Stomach (tissue), 8 donors: ENCODE measurements at regions not wholly inside any gene's neighbourhood (a gene's known extent, or its start where the extent isn't known, plus 50 kb on each side); places are given as distances from the start of the nearest gene placed in this dataset.
A peak's percentile ranks its signal among the peaks of the same experiment; 100 is the strongest.

Experiments used
- DNase-seq, 2 donors: peaks; one replicate each; pipeline versions ENCODE4 v3.0.0 to v3.0.0-alpha.2; 2013 to 2019
- H3K27ac ChIP-seq, 5 donors: fragments of 200-600 bp in 4 of 5; sonication (generic) in 4 of 5; one replicate each; pipeline ENCODE4 v1.5.1; 2013 to 2019; ENCODE audit warnings: mild to moderate bottlenecking in 1 of 5, moderate library complexity in 1 of 5
- H3K27me3 ChIP-seq, 3 donors: fragments of 200-600 bp; sonication (generic); one replicate each; pipeline ENCODE4 v1.5.1; 2017 to 2019; ENCODE audit warnings: mixed run types in 1 of 3
- H3K36me3 ChIP-seq, 4 donors: fragments of 200-600 bp; sonication (generic); 1 replicate in 3 of 4; 2 replicates in 1 of 4; pipeline ENCODE4 v1.5.1; 2016 to 2019
- H3K4me1 ChIP-seq, 4 donors: fragments of 200-600 bp; sonication (generic); one replicate each; pipeline ENCODE4 v1.5.1; 2016 to 2019
- H3K4me3 ChIP-seq, 4 donors: fragments of 200-600 bp; sonication (generic) in 3 of 4; one replicate each; pipeline ENCODE4 v1.5.1; 2016 to 2019; ENCODE audit warnings: mild to moderate bottlenecking in 1 of 4
- H3K9me3 ChIP-seq, 4 donors: fragments of 200-600 bp; sonication (generic); one replicate each; pipeline ENCODE4 v1.5.1; 2016 to 2019
- CTCF ChIP-seq, 7 experiments: fragments of 450-650 bp in 4 of 7; fragments of 200-600 bp in 3 of 7; sonication (generic) in 3 of 7; IDR thresholded peaks; one replicate each; pipeline ENCODE4 v1.5.1; 2016 to 2019; ENCODE audit warnings: antibody characterized with exemption in 7 of 7, control low read depth in 2 of 7, mild to moderate bottlenecking in 1 of 7
- EP300 ChIP-seq: sonication (generic); formaldehyde crosslinking; IDR thresholded peaks from one replicate; pipeline ENCODE4 v1.6.1; 2017; ENCODE audit warnings: antibody characterized with exemption
- POLR2A ChIP-seq, 4 donors: fragments of 450-650 bp; IDR thresholded peaks; one replicate each; pipeline ENCODE4 v1.6.1; 2016; ENCODE audit warnings: antibody characterized with exemption in 4 of 4, control low read depth in 2 of 4, mild to moderate bottlenecking in 1 of 4, moderate library complexity in 1 of 4
- POLR2AphosphoS5 ChIP-seq, 3 donors: sonication (generic); formaldehyde crosslinking; IDR thresholded peaks; one replicate each; pipeline ENCODE4 v1.6.1; 2016; ENCODE audit warnings: antibody characterized with exemption in 3 of 3
- WGBS, 5 donors: extraction: QIAGEN DNeasy Blood & Tissue Kit in 3 of 5; methylation state at CpG; one replicate each; pipeline versions ENCODE4 v1.1.5 to v1.1.7; 2013 to 2018; 5-methylcytosine and 5-hydroxymethylcytosine counted together
- intact Hi-C: fragments of 100-400 bp; cut with DNase I; formaldehyde crosslinking; loops from one replicate; pipeline ENCODE4 v1.15.1; 2023; ENCODE audit warnings: low total_unique reads
- donor health status: healthy with polysubstance abuse.
- donor health status: Bipolar disorder and iron deficiency.
- donor health status: healthy.

GRCh38 chr16:73151941-73152340, 104.0 kb upstream of the ZFHX3 start:
- Histone ChIP-seq H3K27ac (no peak overlapping the region), H3K9me3 (no peaks in the 10 kb centered on the region), H3K4me1 (peaks cover 0 to 6% (median 0%) of the 10 kb centered on the region in 4 donors), H3K4me3 (no peak overlapping the region), H3K36me3 (no peaks in the 10 kb centered on the region), H3K27me3 (no peaks in the 10 kb centered on the region)
- no peak for TF ChIP-seq POLR2A (IDR thresholded peaks at IDR 0.05)
- no peak for DNase-seq
- intact Hi-C loops: no loop called here
- WGBS, 5 donors: 70 to 86% (median 74%) methylated on average over 6 of the region's 6 CpGs

- peaks cover 0 to 6% (median 0%) of the 10 kb centered on the region in 4 donors for H3K4me1 ChIP-seq
These were observed 103.3 kb upstream of the ZFHX3 start for GRCh38 chr16:73151225-73151624.

GRCh38 chr16:73150786-73151185, 102.9 kb upstream of the ZFHX3 start:
- no peaks in the 10 kb centered on the region for H3K36me3 ChIP-seq
- intact Hi-C loops: no loop called here
- no peaks in the 10 kb centered on the region for H3K9me3 ChIP-seq
- 70 to 87% (median 82%) methylated on average over 4 of the region's 4 CpGs for WGBS, 5 donors
- TF ChIP-seq EP300 (no peak), POLR2AphosphoS5 (IDR thresholded peaks at IDR 0.05) (no peak), POLR2A (IDR thresholded peaks at IDR 0.05) (no peak), CTCF (IDR thresholded peaks at IDR 0.05) (no peak)
- H3K4me3 ChIP-seq: no peak overlapping the region
- DNase-seq: no peak
- H3K27me3 ChIP-seq: no peaks in the 10 kb centered on the region
- peaks cover 0 to 6% (median 0%) of the 10 kb centered on the region in 4 donors for H3K4me1 ChIP-seq
- H3K27ac ChIP-seq: no peak overlapping the region

More at GRCh38 chr16:73151225-73151624, 103.3 kb upstream of the ZFHX3 start:
- WGBS, 5 donors: 40 to 50% (median 44%) methylated on average over 5 of the region's 5 CpGs
- no peak for DNase-seq
- Histone ChIP-seq H3K4me3 (no peak overlapping the region), H3K9me3 (no peaks in the 10 kb centered on the region), H3K27me3 (no peaks in the 10 kb centered on the region), H3K27ac (no peak overlapping the region), H3K36me3 (no peaks in the 10 kb centered on the region)
- intact Hi-C loops: no loop called here
- no peak for TF ChIP-seq CTCF (IDR thresholded peaks at IDR 0.05)
- TF ChIP-seq POLR2AphosphoS5 (IDR thresholded peaks at IDR 0.05): no peak
- no peak for TF ChIP-seq POLR2A (IDR thresholded peaks at IDR 0.05)
- TF ChIP-seq EP300: no peak

GRCh38 chr16:73149334-73149733, 101.4 kb upstream of the ZFHX3 start:
- intact Hi-C loops: no loop called here
- peak in 1 of 2 donors; percentile 60 for DNase-seq
- Histone ChIP-seq H3K27ac (no peak overlapping the region), H3K4me3 (no peak overlapping the region), H3K36me3 (no peaks in the 10 kb centered on the region), H3K9me3 (no peaks in the 10 kb centered on the region), H3K27me3 (no peaks in the 10 kb centered on the region), H3K4me1 (peaks cover 0 to 6% (median 0%) of the 10 kb centered on the region in 4 donors)
- TF ChIP-seq POLR2A (IDR thresholded peaks at IDR 0.05) (no peak), CTCF (IDR thresholded peaks at IDR 0.05) (no peak), EP300 (no peak)
- 18 to 47% (median 41%) methylated on average over 7 of the region's 7 CpGs for WGBS, 5 donors

GRCh38 chr16:73147958-73148357, 100.0 kb upstream of the ZFHX3 start:
- H3K36me3 ChIP-seq: no peaks in the 10 kb centered on the region
- H3K4me3 ChIP-seq: no peak overlapping the region
- H3K27ac ChIP-seq: no peak overlapping the region
- no peaks in the 10 kb centered on the region for H3K9me3 ChIP-seq
- H3K4me1 ChIP-seq: peaks cover 0 to 10% (median 4%) of the 10 kb centered on the region in 4 donors
- H3K27me3 ChIP-seq: peaks cover 0 to 2% (median 0%) of the 10 kb centered on the region in 3 donors
- no peak for DNase-seq
- WGBS, 5 donors: 42 to 65% (median 58%) methylated on average over 3 of the region's 3 CpGs
- intact Hi-C loops: no loop called here
- no peak for TF ChIP-seq CTCF (IDR thresholded peaks at IDR 0.05)
- TF ChIP-seq EP300: no peak
- no peak for TF ChIP-seq POLR2A (IDR thresholded peaks at IDR 0.05)
- TF ChIP-seq POLR2AphosphoS5 (IDR thresholded peaks at IDR 0.05): no peak
